ENCODE measurements at regions not wholly inside any gene's neighbourhood (a gene's known extent, or its start where the extent isn't known, plus 50 kb on each side); places are given as distances from the start of the nearest gene placed in this dataset.

GRCh38 chr12:82187011-82187410 is 171.2 kb downstream of the CCDC59 start:
- no peaks in the 10 kb centered on the region for H3K9me3 ChIP-seq (replicated peaks)

DNA sequence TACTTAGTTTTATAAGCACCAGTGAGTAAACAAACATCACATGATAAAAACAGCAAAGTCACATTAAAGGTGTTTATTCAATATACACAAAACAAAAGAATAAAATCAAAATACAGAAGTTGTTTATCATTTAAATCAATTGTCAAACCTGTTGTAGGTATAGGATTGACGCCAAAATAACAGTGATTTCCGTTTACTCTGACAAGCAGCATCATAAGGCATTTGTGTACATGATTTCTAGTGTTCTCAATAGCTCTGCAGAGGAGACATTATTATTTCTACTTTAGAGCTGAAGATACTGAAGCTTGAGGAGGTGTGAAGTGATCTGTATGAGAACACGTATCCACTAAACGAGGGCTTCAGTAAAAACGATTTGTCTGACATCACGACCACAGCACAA is 171.9 kb downstream of the CCDC59 start:
- no peak overlapping the region for H3K27ac ChIP-seq
- H3K36me3 ChIP-seq = no peaks in the 10 kb centered on the region
- DNase-seq = no peak
- H3K9me3 ChIP-seq (replicated peaks) = no peaks in the 10 kb centered on the region
- no peaks in the 10 kb centered on the region for H3K4me1 ChIP-seq
- no peaks in the 10 kb centered on the region for H3K27me3 ChIP-seq
- no peak overlapping the region for H3K4me3 ChIP-seq

More at GRCh38 chr12:82187011-82187410, 171.2 kb downstream of the CCDC59 start:
- Histone ChIP-seq H3K4me3 (no peak overlapping the region), H3K27ac (no peak overlapping the region), H3K4me1 (no peaks in the 10 kb centered on the region), H3K36me3 (no peaks in the 10 kb centered on the region), H3K27me3 (no peaks in the 10 kb centered on the region)
- DNase-seq = no peak

- Histone ChIP-seq H3K27ac (no peak overlapping the region), H3K27me3 (no peaks in the 10 kb centered on the region)
- no peak for DNase-seq
Observed at GRCh38 chr12:82184844-82185243, 173.3 kb downstream of the CCDC59 start.

DNA sequence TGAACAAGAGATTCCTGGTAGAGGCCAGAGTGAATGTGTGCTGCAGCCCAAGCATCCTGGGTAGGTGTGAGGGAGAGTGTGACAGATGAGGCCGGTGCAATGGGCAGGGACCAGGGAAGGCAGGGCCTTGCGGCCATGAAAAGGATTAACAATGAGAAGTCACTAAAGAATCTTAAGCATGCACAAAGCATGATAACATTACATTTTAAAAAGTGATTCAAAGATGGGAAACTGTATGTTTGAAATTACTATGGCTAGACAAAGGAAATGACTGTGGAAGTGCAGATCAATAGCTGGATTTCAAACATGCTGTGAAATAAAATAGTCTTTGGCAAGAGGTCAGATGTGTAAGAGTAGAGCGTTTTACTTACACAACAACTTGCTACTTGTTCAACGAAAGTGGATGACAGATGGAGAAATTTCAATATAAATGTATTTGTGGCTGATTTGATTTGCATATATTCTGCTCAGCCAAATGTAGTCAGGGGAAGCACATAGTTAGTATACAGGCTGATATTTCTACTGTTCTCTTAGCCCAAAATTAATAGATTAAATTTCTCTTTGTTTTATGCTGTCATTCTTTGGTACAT is 175.5 kb downstream of the CCDC59 start:
- Histone ChIP-seq H3K4me1 (no peaks in the 10 kb centered on the region), H3K4me3 (no peak overlapping the region), H3K27me3 (no peaks in the 10 kb centered on the region), H3K36me3 (no peaks in the 10 kb centered on the region), H3K9me3 (replicated peaks) (no peaks in the 10 kb centered on the region), H3K27ac (no peak overlapping the region)
- peak in 1 of 2 experiments; percentile 14 for DNase-seq

More at GRCh38 chr12:82184844-82185243, 173.3 kb downstream of the CCDC59 start:
- Histone ChIP-seq H3K9me3 (replicated peaks) (no peaks in the 10 kb centered on the region), H3K4me1 (no peaks in the 10 kb centered on the region), H3K36me3 (no peaks in the 10 kb centered on the region), H3K4me3 (no peak overlapping the region)

DNA sequence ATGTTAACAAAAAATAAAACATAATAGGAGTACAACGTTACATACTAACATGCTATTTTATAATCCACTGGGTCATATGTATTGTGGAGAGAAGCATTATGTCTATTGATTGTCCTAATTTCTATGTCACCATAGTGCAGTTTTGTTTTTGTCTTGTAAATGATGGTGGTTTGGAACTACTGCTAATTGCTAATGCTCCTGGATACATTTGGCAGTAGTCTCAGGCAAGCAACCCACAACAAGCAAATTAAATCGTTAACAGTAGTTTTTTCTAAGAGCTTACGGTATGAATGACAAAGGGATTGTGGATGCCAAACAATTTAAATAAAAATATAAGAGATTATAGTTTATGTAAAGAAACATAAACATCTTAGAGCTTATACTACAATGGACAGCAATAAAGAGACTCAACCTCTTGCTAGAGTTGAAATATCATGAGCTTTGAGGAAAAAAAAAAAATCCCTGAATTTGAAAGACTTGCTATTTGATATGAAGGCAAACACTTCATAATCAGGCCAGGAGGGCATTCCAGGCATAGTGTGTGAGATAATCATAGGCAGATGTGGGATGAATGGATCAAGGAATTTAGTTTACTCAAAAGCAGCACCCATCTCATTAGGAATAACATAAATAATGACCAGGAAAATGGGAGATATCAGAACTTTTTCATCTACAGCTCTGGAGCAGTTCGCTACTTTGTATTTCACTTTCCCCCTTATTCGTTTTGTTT is 181.3 kb downstream of the CCDC59 start:
- DNase-seq = peak; percentile 5 to 14
- H3K27ac ChIP-seq = no peak overlapping the region
- H3K9me3 ChIP-seq (replicated peaks) = no peaks in the 10 kb centered on the region

GRCh38 chr12:82176026-82176425 is 182.2 kb downstream of the CCDC59 start:
- H3K4me1 ChIP-seq = peaks cover 30% of the 10 kb centered on the region
- no peak overlapping the region for H3K4me3 ChIP-seq
- no peaks in the 10 kb centered on the region for H3K9me3 ChIP-seq (replicated peaks)
- no peak overlapping the region for H3K27ac ChIP-seq
- H3K36me3 ChIP-seq = no peaks in the 10 kb centered on the region
- DNase-seq = peak; percentile 34 to 71
- no peaks in the 10 kb centered on the region for H3K27me3 ChIP-seq

More for the DNA sequence above, 181.3 kb downstream of the CCDC59 start:
- Histone ChIP-seq H3K36me3 (no peaks in the 10 kb centered on the region), H3K27me3 (no peaks in the 10 kb centered on the region), H3K4me1 (peaks cover 30% of the 10 kb centered on the region), H3K4me3 (no peak overlapping the region)

DNA sequence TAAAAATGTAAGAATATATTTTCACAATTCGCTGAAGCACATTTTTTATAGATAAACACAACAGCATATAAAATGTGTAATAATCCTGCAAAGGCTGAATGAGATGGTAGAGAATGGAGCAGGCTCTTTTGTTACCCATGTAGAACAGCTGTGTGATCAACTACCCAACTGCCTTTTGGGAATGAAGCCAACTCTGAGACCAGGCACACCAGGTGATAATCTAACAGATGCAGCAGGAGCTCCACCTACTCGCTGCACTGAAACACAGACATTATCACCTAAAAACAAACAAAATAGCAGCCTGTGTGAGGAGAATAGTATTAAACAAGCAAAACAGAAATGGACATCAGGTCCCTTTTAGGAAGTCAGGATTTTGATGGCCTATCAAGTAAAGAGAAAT is 183.3 kb downstream of the CCDC59 start:
- peak overlapping the region; percentile 37; the same call in 1 of the 2 replicates for H3K27ac ChIP-seq
- peaks cover 30% of the 10 kb centered on the region for H3K4me1 ChIP-seq
- H3K27me3 ChIP-seq = no peaks in the 10 kb centered on the region
- H3K36me3 ChIP-seq = no peaks in the 10 kb centered on the region
- no peaks in the 10 kb centered on the region for H3K9me3 ChIP-seq (replicated peaks)
- H3K4me3 ChIP-seq = no peak overlapping the region
- peak; percentile 79 to 90 for DNase-seq

DNA sequence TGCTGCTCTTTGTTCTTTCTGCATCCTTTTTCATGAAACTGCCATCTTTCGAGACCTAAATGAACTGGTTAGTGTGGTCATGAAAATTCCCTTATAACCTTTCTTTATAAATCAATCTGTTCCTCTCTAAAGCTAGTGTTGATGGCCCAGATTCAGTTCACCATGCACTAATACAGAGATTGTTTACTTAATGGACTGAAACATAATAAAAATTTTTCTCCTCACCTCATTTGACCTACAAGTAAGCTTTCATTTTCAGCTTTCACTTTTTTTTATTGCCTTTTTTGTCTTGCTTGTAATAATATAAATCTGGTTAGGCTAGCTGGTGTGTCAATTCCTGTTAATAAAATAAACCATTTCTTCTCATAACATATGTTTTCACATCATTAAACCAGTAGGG is 183.8 kb downstream of the CCDC59 start:
- peak overlapping the region; percentile 37; the same call in 1 of the 2 replicates for H3K27ac ChIP-seq
- no peak for DNase-seq
- no peak overlapping the region for H3K4me3 ChIP-seq
- no peaks in the 10 kb centered on the region for H3K27me3 ChIP-seq
- H3K9me3 ChIP-seq (replicated peaks) = no peaks in the 10 kb centered on the region
- no peaks in the 10 kb centered on the region for H3K36me3 ChIP-seq
- H3K4me1 ChIP-seq = peaks cover 30% of the 10 kb centered on the region

GRCh38 chr12:82149045-82149444 is 209.1 kb downstream of the CCDC59 start:
- no peak for DNase-seq

GRCh38 chr12:82146740-82147139 is 211.4 kb downstream of the CCDC59 start:
- H3K27me3 ChIP-seq = no peaks in the 10 kb centered on the region
- no peaks in the 10 kb centered on the region for H3K36me3 ChIP-seq

More at GRCh38 chr12:82149045-82149444, 209.1 kb downstream of the CCDC59 start:
- H3K27ac ChIP-seq = no peak overlapping the region
- H3K4me3 ChIP-seq = no peak overlapping the region
- 0 out of 2 replicates have a peak, but pooled peaks cover 4% of the 10 kb centered on the region for H3K4me1 ChIP-seq
- H3K36me3 ChIP-seq = no peaks in the 10 kb centered on the region
- H3K27me3 ChIP-seq = no peaks in the 10 kb centered on the region
- no peaks in the 10 kb centered on the region for H3K9me3 ChIP-seq (replicated peaks)

GRCh38 chr12:82144505-82144904 is 213.7 kb downstream of the CCDC59 start:
- no peak for DNase-seq
- Histone ChIP-seq H3K27me3 (no peaks in the 10 kb centered on the region), H3K4me3 (no peak overlapping the region), H3K4me1 (no peaks in the 10 kb centered on the region), H3K9me3 (replicated peaks) (no peaks in the 10 kb centered on the region), H3K27ac (no peak overlapping the region), H3K36me3 (no peaks in the 10 kb centered on the region)

More at GRCh38 chr12:82146740-82147139, 211.4 kb downstream of the CCDC59 start:
- H3K9me3 ChIP-seq (replicated peaks) = no peaks in the 10 kb centered on the region
- H3K27ac ChIP-seq = no peak overlapping the region
- no peak for DNase-seq
- no peaks in the 10 kb centered on the region for H3K4me1 ChIP-seq
- no peak overlapping the region for H3K4me3 ChIP-seq

- H3K9me3 ChIP-seq (replicated peaks) = no peaks in the 10 kb centered on the region; the same call in 1 of the 2 replicates
- no peak overlapping the region for H3K4me3 ChIP-seq
- no peaks in the 10 kb centered on the region for H3K4me1 ChIP-seq
- no peak for DNase-seq
- H3K36me3 ChIP-seq = no peaks in the 10 kb centered on the region
- H3K27ac ChIP-seq = no peak overlapping the region
- no peaks in the 10 kb centered on the region for H3K27me3 ChIP-seq
Observed at GRCh38 chr12:82132390-82132789, 225.8 kb downstream of the CCDC59 start.

DNA sequence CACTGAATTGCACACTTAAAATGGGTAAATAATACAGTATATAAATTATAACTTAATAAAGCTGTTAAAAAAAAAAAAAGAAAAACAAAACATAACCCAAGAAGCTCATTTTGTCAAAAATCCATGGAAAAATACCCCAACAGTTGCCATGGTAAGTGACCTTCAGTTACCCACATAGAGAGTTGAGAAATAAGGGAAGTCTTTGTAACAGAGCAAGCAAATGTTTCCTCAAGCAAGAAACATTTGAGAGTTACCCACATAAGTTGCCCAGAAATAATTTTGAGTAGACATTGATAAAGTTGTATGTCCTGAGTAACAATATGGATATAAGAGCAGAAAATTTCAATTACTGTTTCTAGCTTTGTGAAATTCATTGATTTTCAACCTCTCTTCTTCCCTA is 227.4 kb downstream of the CCDC59 start:
- no peak overlapping the region for H3K27ac ChIP-seq
- no peaks in the 10 kb centered on the region for H3K27me3 ChIP-seq
- H3K9me3 ChIP-seq (replicated peaks) = no peaks in the 10 kb centered on the region
- no peaks in the 10 kb centered on the region for H3K36me3 ChIP-seq
- no peak overlapping the region for H3K4me3 ChIP-seq
- DNase-seq = no peak
- no peaks in the 10 kb centered on the region for H3K4me1 ChIP-seq

- Histone ChIP-seq H3K4me3 (no peak overlapping the region), H3K36me3 (no peaks in the 10 kb centered on the region), H3K9me3 (replicated peaks) (no peaks in the 10 kb centered on the region), H3K27ac (no peak overlapping the region), H3K27me3 (no peaks in the 10 kb centered on the region), H3K4me1 (peaks cover 6% of the 10 kb centered on the region; the same call in 1 of the 2 replicates)
- peak; percentile 11 to 44 for DNase-seq
Observed at GRCh38 chr12:82124711-82125380, 233.3 kb downstream of the CCDC59 start.

DNA sequence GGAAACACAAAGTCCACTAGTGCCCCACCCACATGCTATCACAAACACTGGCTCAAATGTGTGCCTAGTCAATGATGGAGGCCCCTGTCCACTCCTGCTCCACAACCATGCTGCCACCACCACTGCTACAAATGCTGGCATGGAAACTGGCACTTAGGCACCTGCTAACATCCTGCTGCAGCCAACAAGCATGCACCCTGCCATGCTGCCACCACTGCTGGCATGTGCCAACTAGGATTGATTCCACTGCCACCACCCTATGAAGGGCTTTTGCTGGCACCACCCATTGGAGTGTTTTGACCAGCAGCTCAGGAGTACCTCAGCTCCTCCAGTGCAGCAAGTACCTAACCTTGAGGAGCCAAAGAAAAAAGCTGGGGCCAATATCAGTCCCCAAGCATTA is 236.6 kb downstream of the CCDC59 start:
- Histone ChIP-seq H3K27me3 (no peaks in the 10 kb centered on the region), H3K4me1 (peaks cover 6% of the 10 kb centered on the region; the same call in 1 of the 2 replicates), H3K4me3 (no peak overlapping the region), H3K9me3 (replicated peaks) (no peaks in the 10 kb centered on the region), H3K27ac (no peak overlapping the region), H3K36me3 (no peaks in the 10 kb centered on the region)
- DNase-seq = no peak

Data from SJCRH30 (cell line).